ENCODE measurements at regions not wholly inside any gene's neighbourhood (a gene's known extent, or its start where the extent isn't known, plus 50 kb on each side); places are given as distances from the start of the nearest gene placed in this dataset.

DNA sequence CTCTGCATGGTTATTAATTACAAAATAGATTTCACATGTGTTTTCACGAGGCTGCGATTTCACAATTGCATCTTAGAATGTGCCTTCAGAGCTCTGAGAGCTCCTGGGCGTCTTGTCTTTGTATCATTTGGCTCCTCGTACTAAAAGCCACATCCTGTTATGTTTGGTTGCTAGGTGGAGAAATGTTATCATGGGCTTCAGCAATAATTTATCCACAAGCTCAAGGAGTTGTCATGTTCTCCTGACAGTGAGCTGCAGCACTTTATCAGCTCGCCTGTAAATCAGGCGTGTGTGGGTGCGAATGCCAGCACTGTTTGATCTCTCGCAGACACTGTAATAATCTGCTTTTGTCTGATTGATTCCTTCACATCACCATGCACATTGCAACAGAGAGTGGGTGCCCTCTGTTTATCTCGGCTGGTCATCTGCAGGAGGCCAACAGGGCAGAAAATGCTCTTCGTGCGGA lies 218.6 kb upstream of the ZFP64 start:
- H3K27ac ChIP-seq (ENCODE audit: low read length): no peak overlapping the region
- H3K4me3 ChIP-seq (ENCODE audit: low read length): no peak overlapping the region
- intact Hi-C loops (cut with micrococcal nuclease): no loop called here
- DNase-seq (no peak), ATAC-seq (no peak)
- H3K9me3 ChIP-seq (ENCODE audit: low read length): 0 out of 2 replicates have a peak, but pooled peaks cover 6% of the 10 kb centered on the region
- no peaks in the 10 kb centered on the region for H3K9me2 ChIP-seq (replicated peaks; ENCODE audit: low read length)
- H3K27me3 ChIP-seq (ENCODE audit: low read length): no peaks in the 10 kb centered on the region; the same call in 1 of the 2 replicates
- H3F3A ChIP-seq (ENCODE audit: low read length, unreplicated experiment): no peaks in the 10 kb centered on the region
- H2AFZ ChIP-seq (ENCODE audit: low read length): no peak overlapping the region
- no TSS peak for BruUV-seq (replicated peaks)
- no peaks in the 10 kb centered on the region for H3K79me2 ChIP-seq (ENCODE audit: low read length)
- ChIA-PET POLR2A (ENCODE audit: unreplicated experiment) (no interaction called here), CTCF (no interaction called here)
- H3K4me2 ChIP-seq (ENCODE audit: low read length): no peak overlapping the region
- H3K36me3 ChIP-seq (ENCODE audit: low read depth, low read length): no peaks in the 10 kb centered on the region
- TF ChIP-seq EZH2 (IDR thresholded peaks at IDR 0.05; ENCODE audit: low read length, unreplicated experiment) (no peak), CTCF (conservative IDR thresholded peaks at IDR 0.05; ENCODE audit: low read depth, low read length) (no peak), EZH2phosphoT487 (IDR thresholded peaks at IDR 0.05; ENCODE audit: borderline replicate concordance, low read length) (no peak)
- H3K4me1 ChIP-seq (ENCODE audit: insufficient read depth, low read length): no peaks in the 10 kb centered on the region
- H4K20me1 ChIP-seq (ENCODE audit: low read length): no peaks in the 10 kb centered on the region
- H3K9ac ChIP-seq (ENCODE audit: low read length): no peak overlapping the region

DNA sequence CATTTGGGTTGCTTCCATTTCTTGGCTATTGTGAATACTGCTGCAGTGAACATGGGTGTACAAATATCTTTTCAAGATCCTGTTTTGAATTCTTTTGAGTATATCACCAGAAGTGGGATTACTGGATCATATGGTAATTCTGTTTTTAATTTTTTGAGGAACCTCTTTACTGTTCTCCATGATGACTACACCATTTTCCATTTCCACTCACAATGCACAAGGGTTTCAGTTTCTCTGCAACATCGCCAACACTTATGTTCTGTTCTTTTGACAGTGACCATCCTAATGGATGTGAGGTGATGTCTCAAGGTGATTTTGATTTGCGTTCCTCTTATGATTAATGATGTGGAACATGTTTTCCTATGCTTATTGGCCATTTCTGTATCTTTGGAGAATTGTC lies 214.4 kb upstream of the ZFP64 start:
- Histone ChIP-seq H3K27me3 (ENCODE audit: low read length) (no peaks in the 10 kb centered on the region; the same call in 1 of the 2 replicates), H3K36me3 (ENCODE audit: low read depth, low read length) (no peaks in the 10 kb centered on the region), H3K4me1 (ENCODE audit: insufficient read depth, low read length) (no peaks in the 10 kb centered on the region), H3K27ac (ENCODE audit: low read length) (no peak overlapping the region), H3K79me2 (ENCODE audit: low read length) (no peaks in the 10 kb centered on the region), H3F3A (ENCODE audit: low read length, unreplicated experiment) (no peaks in the 10 kb centered on the region), H4K20me1 (ENCODE audit: low read length) (0 out of 2 replicates have a peak, but pooled peaks cover 3% of the 10 kb centered on the region), H3K9ac (ENCODE audit: low read length) (no peak overlapping the region), H3K4me2 (ENCODE audit: low read length) (no peak overlapping the region), H3K4me3 (ENCODE audit: low read length) (no peak overlapping the region), H2AFZ (ENCODE audit: low read length) (no peak overlapping the region), H3K9me3 (ENCODE audit: low read length) (no peaks in the 10 kb centered on the region; the same call in 1 of the 2 replicates), H3K9me2 (replicated peaks; ENCODE audit: low read length) (no peaks in the 10 kb centered on the region)
- BruUV-seq (replicated peaks): no TSS peak
- ATAC-seq: no peak
- intact Hi-C loops (cut with micrococcal nuclease): no loop called here
- ChIA-PET CTCF (no interaction called here), POLR2A (ENCODE audit: unreplicated experiment) (no interaction called here)
- TF ChIP-seq CTCF (conservative IDR thresholded peaks at IDR 0.05; ENCODE audit: low read depth, low read length) (no peak), EZH2 (IDR thresholded peaks at IDR 0.05; ENCODE audit: low read length, unreplicated experiment) (no peak), EZH2phosphoT487 (IDR thresholded peaks at IDR 0.05; ENCODE audit: borderline replicate concordance, low read length) (no peak)
- DNase-seq: no peak

- no peaks in the 10 kb centered on the region for H3K79me2 ChIP-seq (ENCODE audit: low read length)
Observed at GRCh38 chr20:52405417-52405816, 213.8 kb upstream of the ZFP64 start.

More at GRCh38 chr20:52405417-52405816, 213.8 kb upstream of the ZFP64 start:
- no peak overlapping the region for H3K4me3 ChIP-seq (ENCODE audit: low read length)
- H3F3A ChIP-seq (ENCODE audit: low read length, unreplicated experiment): no peaks in the 10 kb centered on the region
- 0 out of 2 replicates have a peak, but pooled peaks cover 3% of the 10 kb centered on the region for H4K20me1 ChIP-seq (ENCODE audit: low read length)
- ChIA-PET POLR2A (ENCODE audit: unreplicated experiment) (no interaction called here), CTCF (no interaction called here)
- H3K36me3 ChIP-seq (ENCODE audit: low read depth, low read length): no peaks in the 10 kb centered on the region
- no peaks in the 10 kb centered on the region for H3K4me1 ChIP-seq (ENCODE audit: insufficient read depth, low read length)
- no peaks in the 10 kb centered on the region; the same call in 1 of the 2 replicates for H3K27me3 ChIP-seq (ENCODE audit: low read length)
- intact Hi-C loops (cut with micrococcal nuclease): no loop called here
- ATAC-seq (no peak), DNase-seq (peak; percentile 7)
- H3K4me2 ChIP-seq (ENCODE audit: low read length): no peak overlapping the region
- no TSS peak for BruUV-seq (replicated peaks)
- no peak overlapping the region for H3K9ac ChIP-seq (ENCODE audit: low read length)
- H3K27ac ChIP-seq (ENCODE audit: low read length): no peak overlapping the region
- H3K9me2 ChIP-seq (replicated peaks; ENCODE audit: low read length): no peaks in the 10 kb centered on the region
- TF ChIP-seq EZH2phosphoT487 (IDR thresholded peaks at IDR 0.05; ENCODE audit: borderline replicate concordance, low read length) (no peak), CTCF (conservative IDR thresholded peaks at IDR 0.05; ENCODE audit: low read depth, low read length) (no peak), EZH2 (IDR thresholded peaks at IDR 0.05; ENCODE audit: low read length, unreplicated experiment) (no peak)
- H2AFZ ChIP-seq (ENCODE audit: low read length): no peak overlapping the region
- no peaks in the 10 kb centered on the region; the same call in 1 of the 2 replicates for H3K9me3 ChIP-seq (ENCODE audit: low read length)
